ENCODE measurements at regions not wholly inside any gene's neighbourhood (a gene's known extent, or its start where the extent isn't known, plus 50 kb on each side); places are given as distances from the start of the nearest gene placed in this dataset.

GRCh38 chr10:114746531-114746930 is 75.0 kb upstream of the FHIP2A start:
- Histone ChIP-seq H4K8ac (ENCODE audit: low read depth in 2 of 2, low read length in 2 of 2) (no peak overlapping the region), H3K79me1 (ENCODE audit: low read depth in 1 of 2, low read length in 2 of 2) (no peaks in the 10 kb centered on the region), H3K27me3 (ENCODE audit: control insufficient read depth, insufficient read depth, low read length) (no peaks in the 10 kb centered on the region), H3K4me2 (ENCODE audit: low read depth, low read length) (no peak overlapping the region), H3K18ac (ENCODE audit: low read depth, low read length) (no peak overlapping the region), H2BK15ac (ENCODE audit: low read depth, low read length) (no peak overlapping the region), H2AK9ac (replicated peaks; ENCODE audit: low read depth, low read length, poor library complexity) (no peak overlapping the region), H3K27ac (ENCODE audit: insufficient read depth, low read length) (no peak overlapping the region), H3K56ac (ENCODE audit: extremely low read depth, insufficient read depth, low read length) (no peak overlapping the region), H2BK5ac (ENCODE audit: low read depth, low read length, poor library complexity, severe bottlenecking) (no peak overlapping the region), H3K4me3 (ENCODE audit: insufficient read depth, low read depth, low read length) (no peak overlapping the region), H3K36me3 (ENCODE audit: control insufficient read depth, insufficient read depth, low read length) (no peaks in the 10 kb centered on the region), H2BK120ac (ENCODE audit: low read depth, low read length) (no peak overlapping the region), H2AK5ac (ENCODE audit: low read depth, low read length) (no peak overlapping the region), H3K9ac (ENCODE audit: low read depth, low read length) (no peak overlapping the region), H2AFZ (replicated peaks; ENCODE audit: low read length, poor library complexity) (no peak overlapping the region), H2BK20ac (ENCODE audit: low read depth, low read length) (no peak overlapping the region), H3K14ac (replicated peaks; ENCODE audit: low read depth, low read length) (no peak overlapping the region), H4K20me1 (ENCODE audit: insufficient read depth, low read length) (no peaks in the 10 kb centered on the region), H3K4ac (ENCODE audit: low read depth, low read length) (no peak overlapping the region), H3K4me1 (ENCODE audit: control insufficient read depth, insufficient read depth, low read length) (no peaks in the 10 kb centered on the region), H3K9me1 (ENCODE audit: insufficient read depth, low read length) (no peaks in the 10 kb centered on the region), H3K23ac (ENCODE audit: low read depth, low read length) (no peak overlapping the region), H4K91ac (ENCODE audit: insufficient read depth, low read depth, low read length) (no peak overlapping the region), H3K9me3 (ENCODE audit: control insufficient read depth, insufficient read depth, low read length) (no peaks in the 10 kb centered on the region), H4K5ac (ENCODE audit: low read depth, low read length) (no peak overlapping the region)
- ChIA-PET CTCF (interaction anchor here (0.6 kb wide), 1 partner anchor 372 kb away, joined by 4 read pairs; no protein-coding TSS in a partner anchor), POLR2A (ENCODE audit: unreplicated experiment) (no interaction called here)
- ATAC-seq (ENCODE audit: low read depth) (no peak), DNase-seq (no peak)
- TF ChIP-seq RFX5 (IDR thresholded peaks at IDR 0.05; ENCODE audit: low read depth, low read length) = no peak
- TF ChIP-seq MAFK (IDR thresholded peaks at IDR 0.05; ENCODE audit: low read depth, low read length) = no peak
- TF ChIP-seq ELK1 (IDR thresholded peaks at IDR 0.05; ENCODE audit: borderline replicate concordance, low read depth, low read length) = no peak
- no peak for TF ChIP-seq BHLHE40 (IDR thresholded peaks at IDR 0.05; ENCODE audit: low read depth, low read length)
- TF ChIP-seq USF2 (IDR thresholded peaks at IDR 0.05; ENCODE audit: low read depth, low read length) = no peak
- TF ChIP-seq CEBPB (IDR thresholded peaks at IDR 0.05; ENCODE audit: low read depth, low read length) = no peak
- no peak for TF ChIP-seq SMC3 (IDR thresholded peaks at IDR 0.05; ENCODE audit: low read depth, low read length)
- TF ChIP-seq FOS (IDR thresholded peaks at IDR 0.05; ENCODE audit: low read depth, low read length) = no peak
- no peak for TF ChIP-seq NFE2L2 (IDR thresholded peaks at IDR 0.05; ENCODE audit: low read depth, low read length)
- TF ChIP-seq MAZ (IDR thresholded peaks at IDR 0.05; ENCODE audit: borderline replicate concordance, low read depth, low read length) = no peak
- no peak for TF ChIP-seq RCOR1 (IDR thresholded peaks at IDR 0.05; ENCODE audit: insufficient replicate concordance, low read length)
- TF ChIP-seq CHD1 (IDR thresholded peaks at IDR 0.05; ENCODE audit: low read depth, low read length) = no peak
- TF ChIP-seq POLR2A (IDR thresholded peaks at IDR 0.05; ENCODE audit: low read depth, low read length) = no peak
- dilution Hi-C loops (cut with HindIII; ENCODE audit: low sequenced_read_pairs, unreplicated experiment) (no loop called here), in situ Hi-C loops (cut with MboI; ENCODE audit: low sequenced_read_pairs) (no loop called here), intact Hi-C loops (cut with micrococcal nuclease) (no loop called here)
- no CpG with 5 or more reads among the region's 3 CpGs for WGBS, 2 experiments (ENCODE audit: extremely low coverage in 2 of 2, insufficient read length in 1 of 2)
- BruUV-seq (replicated peaks) = no TSS peak
